HCT116 (cell line): ENCODE measurements at regions not wholly inside any gene's neighbourhood (a gene's known extent, or its start where the extent isn't known, plus 50 kb on each side); places are given as distances from the start of the nearest gene placed in this dataset.

Experiments used
- ATAC-seq: fragments of 200-7000 bp; cut with Tn5 transposase; 2 replicates; pipeline ENCODE4 v1.9.1; 2020; ENCODE audit warnings: mild to moderate bottlenecking, moderate library complexity
- BruUV-seq: library from RNA; stranded (reverse); fragments of 400-500 nt; replicated peaks from 2 replicates; lab custom pipeline; 2021; lab: Mats Ljungman, UMichigan
- CTCF ChIA-PET: fragments of 300-600 bp; sonication (Branson Sonifier 250); formaldehyde crosslinking; loops from one replicate; lab custom pipeline; 2021; ENCODE audit warnings: antibody characterized with exemption; lab: Charles Lee
- POLR2A ChIA-PET: fragments of 300-600, 350-600 bp; sonication (Branson Sonifier 250); formaldehyde crosslinking; loops from one replicate; lab custom pipeline; 2021; ENCODE audit warnings: antibody characterized with exemption; lab: Charles Lee
- RAD21 ChIA-PET, 2 experiments: fragments of 300-600 bp; sonication (Branson Sonifier 250); formaldehyde crosslinking; loops; one replicate each; lab custom pipeline; 2023; ENCODE audit warnings: low total read pairs in 2 of 2; ENCODE audit not compliant: uncharacterized antibody in 2 of 2, unreplicated experiment in 2 of 2, low non-redundant PET in 1 of 2; lab: Charles Lee
- DNase-seq: peaks from one replicate; pipeline ENCODE4 v3.0.0-alpha.2; 2010; ENCODE audit warnings: low read depth, low spot score
- H2AFZ ChIP-seq: fragments of 200-600 bp; shearing (Covaris generic), sonication (generic); 2 replicates; pipeline ENCODE4 v1.6.1; 2017; ENCODE audit warnings: low read depth, mixed run types, mixed read lengths, antibody characterized with exemption, low read length; ENCODE audit not compliant: poor library complexity, severe bottlenecking
- H3K27ac ChIP-seq: 2 replicates; pipeline ENCODE4 v1.5.1; 2012; ENCODE audit warnings: low read depth, low read length
- H3K27me3 ChIP-seq: fragments of 200-600 bp; sonication (generic); 2 replicates; pipeline ENCODE4 v1.6.1; 2016; ENCODE audit warnings: mixed run types, low read length, mixed read lengths; ENCODE audit not compliant: insufficient read depth
- H3K36me3 ChIP-seq, 2 experiments: fragments of 200-500 bp in 1 of 2; fragments of 200-600 bp in 1 of 2; sonication (Bioruptor generic) in 1 of 2; sonication (generic) in 1 of 2; 2 replicates each; pipeline versions ENCODE4 v1.5.1 to v1.6.1; 2014 to 2016; ENCODE audit warnings: low read length in 2 of 2, inconsistent platforms in 1 of 2, mixed read lengths in 1 of 2, mixed run types in 1 of 2; ENCODE audit not compliant: insufficient read depth in 2 of 2, control insufficient read depth in 1 of 2
- H3K4me1 ChIP-seq, 2 experiments: fragments of 200-600 bp in 1 of 2; sonication (generic) in 1 of 2; 2 replicates each; pipeline versions ENCODE4 v1.5.1 to v1.6.1; 2012 to 2017; ENCODE audit warnings: low read length in 2 of 2, inconsistent platforms in 1 of 2, mild to moderate bottlenecking in 1 of 2, mixed read lengths in 1 of 2, mixed run types in 1 of 2, moderate library complexity in 1 of 2; ENCODE audit not compliant: insufficient read depth in 2 of 2, control insufficient read depth in 1 of 2
- H3K4me2 ChIP-seq: fragments of 200-600 bp; sonication (generic); 2 replicates; pipeline ENCODE4 v1.6.1; 2017; ENCODE audit warnings: mixed run types, low read length, mixed read lengths
- H3K4me3 ChIP-seq, 2 experiments: fragments of 200-600 bp in 1 of 2; sonication (generic) in 1 of 2; replicated peaks in 1 of 2; 2 replicates each; pipeline ENCODE4 v1.5.1; 2011 to 2016; ENCODE audit warnings: low read length in 2 of 2, control low read depth in 1 of 2, low read depth in 1 of 2, mild to moderate bottlenecking in 1 of 2, mixed read lengths in 1 of 2, mixed run types in 1 of 2
- H3K79me2 ChIP-seq: fragments of 200-600 bp; sonication (generic); 2 replicates; pipeline ENCODE4 v1.6.1; 2017; ENCODE audit warnings: mild to moderate bottlenecking, mixed run types, low read length, moderate library complexity, mixed read lengths; ENCODE audit not compliant: insufficient read depth
- H3K9ac ChIP-seq: fragments of 200-600 bp; sonication (generic); 2 replicates; pipeline ENCODE4 v1.6.1; 2016; ENCODE audit warnings: low read length, mixed read lengths
- H3K9me2 ChIP-seq: fragments of 200-600 bp; sonication (generic), shearing (Covaris generic); 2 replicates; pipeline ENCODE4 v1.6.1; 2017; ENCODE audit warnings: mixed run types, mild to moderate bottlenecking, moderate library complexity; ENCODE audit not compliant: insufficient read depth
- H3K9me3 ChIP-seq, 2 experiments: fragments of 200-500 bp in 1 of 2; fragments of 200-600 bp in 1 of 2; sonication (Bioruptor generic) in 1 of 2; sonication (generic) in 1 of 2; 2 replicates each; pipeline ENCODE4 v1.6.1; 2014 to 2017; ENCODE audit warnings: low read length in 2 of 2, mixed read lengths in 2 of 2, inconsistent platforms in 1 of 2, low read depth in 1 of 2, mild to moderate bottlenecking in 1 of 2, mixed run types in 1 of 2, moderate library complexity in 1 of 2; ENCODE audit not compliant: control insufficient read depth in 1 of 2, insufficient read depth in 1 of 2
- H4K20me1 ChIP-seq: fragments of 200-600 bp; sonication (generic), shearing (Covaris generic); 2 replicates; pipeline ENCODE4 v1.6.1; 2017; ENCODE audit warnings: mixed run types, mild to moderate bottlenecking, moderate library complexity; ENCODE audit not compliant: insufficient read depth
- CEBPB ChIP-seq: IDR thresholded peaks from 2 replicates; pipeline ENCODE4 v1.6.1; 2012; ENCODE audit warnings: low read depth
- CTCF ChIP-seq, 3 experiments: fragments of 200-600 bp in 1 of 3; sonication (generic) in 1 of 3; IDR thresholded peaks in 2 of 3; conservative IDR thresholded peaks in 1 of 3; 2 replicates each; pipeline ENCODE4 v1.5.1; 2012 to 2017; ENCODE audit warnings: low read depth in 2 of 3, low read length in 2 of 3, antibody characterized with exemption in 1 of 3, borderline replicate concordance in 1 of 3, control low read depth in 1 of 3, mild to moderate bottlenecking in 1 of 3, mixed read lengths in 1 of 3, mixed run types in 1 of 3, moderate library complexity in 1 of 3; ENCODE audit not compliant: insufficient read depth in 1 of 3
- EGR1 ChIP-seq: IDR thresholded peaks from 2 replicates; pipeline ENCODE4 v1.6.1; 2012; ENCODE audit warnings: low read depth
- EZH2 ChIP-seq: fragments of 200-600 bp; sonication (generic); IDR thresholded peaks from 2 replicates; pipeline ENCODE4 v1.6.1; 2017; ENCODE audit warnings: antibody characterized with exemption, mixed run types
- FOSL1 ChIP-seq: IDR thresholded peaks from 2 replicates; pipeline ENCODE4 v1.6.1; 2012; ENCODE audit warnings: low read depth
- JUND ChIP-seq: IDR thresholded peaks from 2 replicates; pipeline ENCODE4 v1.6.1; 2012
- POLR2A ChIP-seq: IDR thresholded peaks from 2 replicates; pipeline ENCODE4 v1.7.0; 2011; ENCODE audit warnings: borderline replicate concordance; ENCODE audit not compliant: insufficient read depth, insufficient read length; ENCODE audit errors: extremely low read depth
- POLR2AphosphoS5 ChIP-seq: IDR thresholded peaks from 2 replicates; pipeline ENCODE4 v1.6.1; 2011; ENCODE audit warnings: mild to moderate bottlenecking, low read depth, low read length, moderate library complexity
- RAD21 ChIP-seq: IDR thresholded peaks from 2 replicates; pipeline ENCODE4 v1.6.1; 2012; ENCODE audit warnings: low read depth, mild to moderate bottlenecking
- REST ChIP-seq: IDR thresholded peaks from 2 replicates; pipeline ENCODE4 v1.6.1; 2012; ENCODE audit warnings: low read depth
- SIN3A ChIP-seq: IDR thresholded peaks from 2 replicates; pipeline ENCODE4 v1.6.1; 2012; ENCODE audit warnings: low read depth
- SP1 ChIP-seq: IDR thresholded peaks from 2 replicates; pipeline ENCODE4 v1.6.1; 2012; ENCODE audit warnings: low read depth
- SRF ChIP-seq: IDR thresholded peaks from 2 replicates; pipeline ENCODE4 v1.6.1; 2012; ENCODE audit warnings: low read depth
- TCF7L2 ChIP-seq: IDR thresholded peaks from 2 replicates; pipeline ENCODE4 v1.7.0; 2011; ENCODE audit warnings: borderline replicate concordance, inconsistent platforms; ENCODE audit not compliant: insufficient read depth, insufficient read length; ENCODE audit errors: extremely low read depth
- ZFX ChIP-seq: fragments of 450-650 bp; IDR thresholded peaks from 2 replicates; pipeline ENCODE4 v1.6.1; 2017
- ZNF274 ChIP-seq: fragments of 200-500 bp; sonication (Bioruptor generic); IDR thresholded peaks from 2 replicates; pipeline ENCODE4 v1.6.1; 2014; ENCODE audit warnings: mild to moderate bottlenecking, low read depth, low read length, inconsistent platforms
- intact Hi-C: fragments of 100-400 bp; cut with micrococcal nuclease; formaldehyde crosslinking; loops from 2 replicates; pipeline ENCODE4 v1.10.0; 2022
- TF ChIP-seq, protein P1 (sequence below): IDR thresholded peaks from 2 replicates; pipeline ENCODE4 v1.6.1; 2012

GRCh38 chr1:10901891-10902805, 105.7 kb upstream of the CASZ1 start:
- H3K9me3 ChIP-seq, result no peaks in the 10 kb centered on the region
- peak overlapping the region; percentile 58 for H3K27ac ChIP-seq
- no peaks in the 10 kb centered on the region for H4K20me1 ChIP-seq
- intact Hi-C loops, result no loop called here
- H3K9me2 ChIP-seq, result no peaks in the 10 kb centered on the region
- peak overlapping the region; percentile 58 for H2AFZ ChIP-seq
- no peaks in the 10 kb centered on the region for H3K79me2 ChIP-seq
- RAD21 ChIA-PET, result no interaction called here
- no TSS peak for BruUV-seq
- peak overlapping the region; percentile 51 for H3K9ac ChIP-seq
- H3K4me2 ChIP-seq, result peak overlapping the region; percentile 87
- peaks cover 22 to 46% of the 10 kb centered on the region in 2 experiments; a peak in 3 of 4 replicates for H3K4me1 ChIP-seq
- TF ChIP-seq FOSL1, result no peak; the same call in 1 of the 2 replicates
- no peak for TF ChIP-seq CTCF (IDR thresholded peaks at IDR 0.05 in 2 of 3, conservative IDR thresholded peaks at IDR 0.05 in 1 of 3; ENCODE audit: borderline replicate concordance in 1 of 3, insufficient read depth in 1 of 3, low read depth in 2 of 3, low read length in 2 of 3)
- TF ChIP-seq SIN3A, result no peak
- TF ChIP-seq TCF7L2, result no peak
- no peak for TF ChIP-seq POLR2A
- TF ChIP-seq ZNF274, result no peak
- TF ChIP-seq SP1, result no peak
- TF ChIP-seq CEBPB, result no peak
- TF ChIP-seq REST, result no peak
- TF ChIP-seq, protein P1, sequence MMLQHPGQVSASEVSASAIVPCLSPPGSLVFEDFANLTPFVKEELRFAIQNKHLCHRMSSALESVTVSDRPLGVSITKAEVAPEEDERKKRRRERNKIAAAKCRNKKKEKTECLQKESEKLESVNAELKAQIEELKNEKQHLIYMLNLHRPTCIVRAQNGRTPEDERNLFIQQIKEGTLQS, result no peak
- TF ChIP-seq ZFX, result no peak
- TF ChIP-seq POLR2AphosphoS5, result no peak
- no peak for TF ChIP-seq SRF
- no peak for TF ChIP-seq EGR1
- TF ChIP-seq EZH2, result no peak
- no peak for TF ChIP-seq RAD21
- TF ChIP-seq JUND, result no peak
- CTCF ChIA-PET, result interaction anchor here (2.0 kb wide), 1 partner anchor 8 kb away, joined by 10 read pairs; no protein-coding TSS in a partner anchor
- H3K36me3 ChIP-seq, result no peaks in the 10 kb centered on the region
- DNase-seq (no peak), ATAC-seq (no peak)
- POLR2A ChIA-PET, result no interaction called here
- H3K4me3 ChIP-seq, result peak overlapping the region in 1 of 2 experiments; percentile 54; a peak in 1 of 4 replicates
- H3K27me3 ChIP-seq, result no peaks in the 10 kb centered on the region
